K562 (cell line): ENCODE measurements at regions not wholly inside any gene's neighbourhood (a gene's known extent, or its start where the extent isn't known, plus 50 kb on each side); places are given as distances from the start of the nearest gene placed in this dataset.

Experiments used
- POLR2AphosphoS5 ChIP-seq: IDR thresholded peaks from 2 replicates; pipeline ENCODE4 v1.6.1; 2011; ENCODE audit warnings: mild to moderate bottlenecking, low read depth, low read length, moderate library complexity; ENCODE audit not compliant: control insufficient read depth, insufficient read depth
- SRSF3 ChIP-seq: fragments of 200-400 bp; formaldehyde crosslinking; IDR thresholded peaks from 2 replicates; pipeline ENCODE4 v1.6.1; 2016; ENCODE audit warnings: mild to moderate bottlenecking, low read length, moderate library complexity; ENCODE audit not compliant: insufficient read depth
- TF ChIP-seq, protein P1 (sequence below), 3 experiments: IDR thresholded peaks in 2 of 3; conservative IDR thresholded peaks in 1 of 3; 2 replicates each; pipeline ENCODE4 v1.5.1; 2011 to 2012; ENCODE audit warnings: low read length in 3 of 3, mild to moderate bottlenecking in 3 of 3, control low read depth in 2 of 3, improper control_type of control experiment in 1 of 3, inconsistent platforms in 1 of 3, low read depth in 1 of 3, mixed read lengths in 1 of 3, moderate library complexity in 1 of 3; ENCODE audit not compliant: insufficient read depth in 2 of 3
- TF ChIP-seq, protein P2 (sequence below): IDR thresholded peaks from 3 replicates; pipeline ENCODE4 v1.6.1; 2011; ENCODE audit warnings: borderline replicate concordance, mild to moderate bottlenecking; ENCODE audit not compliant: insufficient read length, insufficient read depth
- TF ChIP-seq, protein P3 (sequence below): sonication (generic); formaldehyde crosslinking; IDR thresholded peaks from 2 replicates; pipeline ENCODE4 v1.8.0; 2022; ENCODE audit warnings: mild to moderate bottlenecking, missing genetic modification reagents

DNA sequence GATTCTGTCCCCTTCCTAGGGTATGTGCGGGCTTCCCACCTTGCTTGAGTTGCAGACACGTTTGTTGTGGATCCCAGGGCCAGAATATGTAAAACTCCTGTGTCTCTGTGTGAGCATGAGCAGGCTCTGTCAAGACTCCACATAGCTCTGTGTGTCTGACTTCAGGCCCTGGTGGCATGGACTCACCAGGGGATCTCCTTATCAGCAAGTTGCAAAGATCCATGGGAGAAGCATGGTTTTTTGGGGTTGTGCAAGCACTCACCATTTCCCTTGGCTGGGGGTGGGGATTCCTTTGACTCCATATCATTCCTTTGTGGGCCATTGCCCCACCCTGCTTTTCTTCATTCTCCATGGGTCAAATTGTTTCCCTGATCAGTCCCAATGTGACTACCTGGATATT, 205.6 kb downstream of the TUSC1 start:
- TF ChIP-seq, protein P1, sequence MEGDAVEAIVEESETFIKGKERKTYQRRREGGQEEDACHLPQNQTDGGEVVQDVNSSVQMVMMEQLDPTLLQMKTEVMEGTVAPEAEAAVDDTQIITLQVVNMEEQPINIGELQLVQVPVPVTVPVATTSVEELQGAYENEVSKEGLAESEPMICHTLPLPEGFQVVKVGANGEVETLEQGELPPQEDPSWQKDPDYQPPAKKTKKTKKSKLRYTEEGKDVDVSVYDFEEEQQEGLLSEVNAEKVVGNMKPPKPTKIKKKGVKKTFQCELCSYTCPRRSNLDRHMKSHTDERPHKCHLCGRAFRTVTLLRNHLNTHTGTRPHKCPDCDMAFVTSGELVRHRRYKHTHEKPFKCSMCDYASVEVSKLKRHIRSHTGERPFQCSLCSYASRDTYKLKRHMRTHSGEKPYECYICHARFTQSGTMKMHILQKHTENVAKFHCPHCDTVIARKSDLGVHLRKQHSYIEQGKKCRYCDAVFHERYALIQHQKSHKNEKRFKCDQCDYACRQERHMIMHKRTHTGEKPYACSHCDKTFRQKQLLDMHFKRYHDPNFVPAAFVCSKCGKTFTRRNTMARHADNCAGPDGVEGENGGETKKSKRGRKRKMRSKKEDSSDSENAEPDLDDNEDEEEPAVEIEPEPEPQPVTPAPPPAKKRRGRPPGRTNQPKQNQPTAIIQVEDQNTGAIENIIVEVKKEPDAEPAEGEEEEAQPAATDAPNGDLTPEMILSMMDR (IDR thresholded peaks at IDR 0.05 in 2 of 3, conservative IDR thresholded peaks at IDR 0.05 in 1 of 3; ENCODE audit: insufficient read depth in 2 of 3, low read depth in 1 of 3, low read length in 3 of 3), result no peak
- TF ChIP-seq, protein P2, sequence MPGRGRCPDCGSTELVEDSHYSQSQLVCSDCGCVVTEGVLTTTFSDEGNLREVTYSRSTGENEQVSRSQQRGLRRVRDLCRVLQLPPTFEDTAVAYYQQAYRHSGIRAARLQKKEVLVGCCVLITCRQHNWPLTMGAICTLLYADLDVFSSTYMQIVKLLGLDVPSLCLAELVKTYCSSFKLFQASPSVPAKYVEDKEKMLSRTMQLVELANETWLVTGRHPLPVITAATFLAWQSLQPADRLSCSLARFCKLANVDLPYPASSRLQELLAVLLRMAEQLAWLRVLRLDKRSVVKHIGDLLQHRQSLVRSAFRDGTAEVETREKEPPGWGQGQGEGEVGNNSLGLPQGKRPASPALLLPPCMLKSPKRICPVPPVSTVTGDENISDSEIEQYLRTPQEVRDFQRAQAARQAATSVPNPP, result no peak
- TF ChIP-seq POLR2AphosphoS5, result no peak
- TF ChIP-seq, protein P3, sequence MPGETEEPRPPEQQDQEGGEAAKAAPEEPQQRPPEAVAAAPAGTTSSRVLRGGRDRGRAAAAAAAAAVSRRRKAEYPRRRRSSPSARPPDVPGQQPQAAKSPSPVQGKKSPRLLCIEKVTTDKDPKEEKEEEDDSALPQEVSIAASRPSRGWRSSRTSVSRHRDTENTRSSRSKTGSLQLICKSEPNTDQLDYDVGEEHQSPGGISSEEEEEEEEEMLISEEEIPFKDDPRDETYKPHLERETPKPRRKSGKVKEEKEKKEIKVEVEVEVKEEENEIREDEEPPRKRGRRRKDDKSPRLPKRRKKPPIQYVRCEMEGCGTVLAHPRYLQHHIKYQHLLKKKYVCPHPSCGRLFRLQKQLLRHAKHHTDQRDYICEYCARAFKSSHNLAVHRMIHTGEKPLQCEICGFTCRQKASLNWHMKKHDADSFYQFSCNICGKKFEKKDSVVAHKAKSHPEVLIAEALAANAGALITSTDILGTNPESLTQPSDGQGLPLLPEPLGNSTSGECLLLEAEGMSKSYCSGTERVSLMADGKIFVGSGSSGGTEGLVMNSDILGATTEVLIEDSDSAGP (CRISPR knock-in tag), result no peak
- TF ChIP-seq SRSF3, result no peak
